Endothelial cell of umbilical vein (primary cell): ENCODE measurements at regions not wholly inside any gene's neighbourhood (a gene's known extent, or its start where the extent isn't known, plus 50 kb on each side); places are given as distances from the start of the nearest gene placed in this dataset.

ENCODE experiments used
- BruUV-seq: library from RNA; stranded (reverse); fragments of 400-500 nt; replicated peaks from 2 replicates; lab custom pipeline; 2021; lab: Mats Ljungman, UMichigan
- CTCF ChIA-PET: fragments of 300-600, 350-600 bp; sonication (Branson Sonifier 250); formaldehyde crosslinking; loops from one replicate; lab custom pipeline; 2021; ENCODE audit warnings: antibody characterized with exemption, inconsistent platforms; lab: Charles Lee
- POLR2A ChIA-PET: fragments of 300-600, 350-600 bp; sonication (Branson Sonifier 250); formaldehyde crosslinking; loops from one replicate; lab custom pipeline; 2021; ENCODE audit warnings: antibody characterized with exemption, inconsistent platforms; lab: Charles Lee
- DNase-seq: peaks from one replicate; pipeline ENCODE4 v3.0.0-alpha.2; 2011; ENCODE audit warnings: low read depth, low spot score
- FAIRE-seq: peaks from 2 replicates; lab custom pipeline; 2011; peaks lifted over from hg19 to GRCh38; lab: Jason Lieb, UNC
- H2AFZ ChIP-seq: 2 replicates; pipeline ENCODE4 v1.6.0; 2012; ENCODE audit warnings: low read depth, low read length, control low read depth, inconsistent platforms
- H3K27ac ChIP-seq: 2 replicates; pipeline ENCODE4 v1.5.1; 2011; ENCODE audit warnings: low read depth, mild to moderate bottlenecking, control low read depth, low read length, moderate library complexity; ENCODE audit not compliant: insufficient read depth
- H3K27me3 ChIP-seq, 2 experiments: 2 replicates each; pipeline versions ENCODE4 v1.6.0 to v1.6.1; 2011; ENCODE audit warnings: low read length in 2 of 2, mixed read lengths in 1 of 2; ENCODE audit not compliant: control insufficient read depth in 2 of 2, insufficient read depth in 2 of 2
- H3K36me3 ChIP-seq, 2 experiments: 2 replicates in 1 of 2; 3 replicates in 1 of 2; pipeline ENCODE4 v1.5.1; 2011; ENCODE audit warnings: low read length in 2 of 2, mild to moderate bottlenecking in 1 of 2, moderate library complexity in 1 of 2; ENCODE audit not compliant: control insufficient read depth in 2 of 2, insufficient read depth in 2 of 2; ENCODE audit errors: extremely low read depth in 1 of 2
- H3K4me1 ChIP-seq: 3 replicates; pipeline ENCODE4 v1.5.1; 2011; ENCODE audit warnings: mild to moderate bottlenecking, low read length; ENCODE audit not compliant: control insufficient read depth, insufficient read depth; ENCODE audit errors: extremely low read depth
- H3K4me2 ChIP-seq: 2 replicates; pipeline ENCODE4 v1.6.1; 2011; ENCODE audit warnings: low read length, control low read depth, mixed read lengths; ENCODE audit not compliant: insufficient read depth
- H3K4me3 ChIP-seq, 3 experiments: fragments of 200-600 bp in 1 of 3; sonication (generic), shearing (Covaris generic) in 1 of 3; replicated peaks in 1 of 3; 2 replicates each; pipeline ENCODE4 v1.5.1; 2011 to 2016; ENCODE audit warnings: control low read depth in 3 of 3, low read length in 3 of 3, mild to moderate bottlenecking in 2 of 3, inconsistent platforms in 1 of 3, low read depth in 1 of 3, moderate library complexity in 1 of 3; ENCODE audit not compliant: insufficient read depth in 1 of 3
- H3K79me2 ChIP-seq: 2 replicates; pipeline ENCODE4 v1.6.0; 2012; ENCODE audit warnings: low read length, inconsistent platforms; ENCODE audit not compliant: control insufficient read depth, insufficient read depth
- H3K9ac ChIP-seq: replicated peaks from 2 replicates; pipeline ENCODE3; 2011; ENCODE audit warnings: low read length, control low read depth; ENCODE audit not compliant: insufficient read depth; ENCODE audit errors: extremely low read depth
- H3K9me1 ChIP-seq: replicated peaks from 3 replicates; pipeline ENCODE4 v1.6.0; 2011; ENCODE audit warnings: mild to moderate bottlenecking, low read length; ENCODE audit not compliant: control insufficient read depth, insufficient read depth; ENCODE audit errors: extremely low read depth
- H3K9me3 ChIP-seq: replicated peaks from 2 replicates; pipeline ENCODE4 v1.5.1; 2012; ENCODE audit warnings: low read length, inconsistent platforms; ENCODE audit not compliant: control insufficient read depth, insufficient read depth
- H4K20me1 ChIP-seq: replicated peaks from 2 replicates; pipeline ENCODE3; 2011; ENCODE audit warnings: mild to moderate bottlenecking, low read length; ENCODE audit not compliant: control insufficient read depth, insufficient read depth; ENCODE audit errors: extremely low read depth
- CTCF ChIP-seq, 2 donors: IDR thresholded peaks; 1 replicate in 1 of 2; 2 replicates in 1 of 2; pipeline ENCODE4 v1.5.1; 2011; ENCODE audit warnings: low read length in 2 of 2, mild to moderate bottlenecking in 2 of 2, moderate library complexity in 2 of 2, control low read depth in 1 of 2, inconsistent platforms in 1 of 2, low read depth in 1 of 2; ENCODE audit not compliant: insufficient read depth in 1 of 2; ENCODE audit errors: extremely low read depth in 1 of 2
- EZH2 ChIP-seq: IDR thresholded peaks from 2 replicates; pipeline ENCODE4 v1.6.1; 2012; ENCODE audit warnings: borderline replicate concordance, low read depth, mild to moderate bottlenecking, moderate library complexity, low read length, inconsistent platforms; ENCODE audit not compliant: severe bottlenecking
- FOS ChIP-seq: IDR thresholded peaks from 2 replicates; pipeline ENCODE4 v1.6.1; 2011; ENCODE audit warnings: mild to moderate bottlenecking, low read length, moderate library complexity, borderline replicate concordance; ENCODE audit not compliant: insufficient read depth
- GATA2 ChIP-seq: IDR thresholded peaks from 2 replicates; pipeline ENCODE4 v1.7.0; 2011; ENCODE audit warnings: low read depth, mild to moderate bottlenecking, moderate library complexity, mixed read lengths, low read length; ENCODE audit not compliant: insufficient read length, insufficient read depth
- JUN ChIP-seq: IDR thresholded peaks from 2 replicates; pipeline ENCODE4 v1.6.1; 2011; ENCODE audit warnings: borderline replicate concordance, low read depth; ENCODE audit not compliant: insufficient read length, insufficient read depth
- MAX ChIP-seq: IDR thresholded peaks from 2 replicates; pipeline ENCODE4 v1.6.1; 2011; ENCODE audit not compliant: insufficient read depth, insufficient read length
- MYC ChIP-seq: IDR thresholded peaks from one replicate; pipeline ENCODE4 v1.6.1; 2011; ENCODE audit warnings: mild to moderate bottlenecking, low read depth, low read length
- POLR2A ChIP-seq: IDR thresholded peaks from 2 replicates; pipeline ENCODE4 v1.6.1; 2012; ENCODE audit warnings: low read depth, mild to moderate bottlenecking, control low read depth, low read length
- POLR2AphosphoS5 ChIP-seq: IDR thresholded peaks from 2 replicates; pipeline ENCODE4 v1.6.1; 2012; ENCODE audit warnings: low read depth, mild to moderate bottlenecking, control low read depth, low read length, moderate library complexity; ENCODE audit not compliant: insufficient read depth
- dilution Hi-C: fragments of 300-500 bp; cut with MboI; formaldehyde crosslinking; loops from one replicate; pipeline ENCODE4 v1.15.0; 2019; ENCODE audit warnings: low sequenced_read_pairs; ENCODE audit not compliant: extremely low pct_ligation_motif_present
- intact Hi-C: fragments of 100-400 bp; cut with micrococcal nuclease; formaldehyde crosslinking; loops from one replicate; pipeline ENCODE4 v1.10.0; 2022

- Histone ChIP-seq H3K4me1 (no peaks in the 10 kb centered on the region), H3K9me1 (no peaks in the 10 kb centered on the region), H3K27me3 (no peaks in the 10 kb centered on the region), H3K4me3 (no peak overlapping the region), H3K4me2 (no peak overlapping the region), H3K9ac (no peak overlapping the region), H2AFZ (no peak overlapping the region), H3K9me3 (no peaks in the 10 kb centered on the region), H3K79me2 (no peaks in the 10 kb centered on the region), H4K20me1 (no peaks in the 10 kb centered on the region), H3K27ac (no peak overlapping the region), H3K36me3 (no peaks in the 10 kb centered on the region)
- dilution Hi-C loops: no loop called here
- DNase-seq: no peak
- FAIRE-seq: no peak
- no TSS peak for BruUV-seq
- POLR2A ChIA-PET: no interaction called here
- TF ChIP-seq GATA2: no peak
- no peak for TF ChIP-seq JUN
- no peak for TF ChIP-seq MYC
- no peak for TF ChIP-seq FOS
- no peak for TF ChIP-seq EZH2
- CTCF ChIA-PET: no interaction called here
- intact Hi-C loops: no loop called here
Observed at GRCh38 chr4:31645236-31645635, 925.1 kb downstream of the PCDH7 start.

GRCh38 chr4:31647786-31648185 is 927.6 kb downstream of the PCDH7 start:
- no TSS peak for BruUV-seq
- CTCF ChIA-PET: no interaction called here
- intact Hi-C loops: no loop called here

More at GRCh38 chr4:31647786-31648185, 927.6 kb downstream of the PCDH7 start:
- no peaks in the 10 kb centered on the region for H3K9me1 ChIP-seq
- H3K36me3 ChIP-seq: no peaks in the 10 kb centered on the region
- DNase-seq (no peak), FAIRE-seq (no peak)
- TF ChIP-seq POLR2AphosphoS5: no peak
- TF ChIP-seq EZH2: no peak
- TF ChIP-seq POLR2A: no peak
- TF ChIP-seq CTCF (IDR thresholded peaks at IDR 0.05; ENCODE audit: extremely low read depth in 1 of 2, insufficient read depth in 1 of 2, low read depth in 1 of 2, low read length in 2 of 2): no peak
- no peak for TF ChIP-seq MAX
- no peak for TF ChIP-seq JUN
- TF ChIP-seq FOS: no peak
- TF ChIP-seq MYC: no peak
- no peak for TF ChIP-seq GATA2
- POLR2A ChIA-PET: no interaction called here
- no peak overlapping the region for H3K4me3 ChIP-seq
- H3K9me3 ChIP-seq: no peaks in the 10 kb centered on the region
- no peaks in the 10 kb centered on the region for H3K4me1 ChIP-seq
- no peak overlapping the region for H2AFZ ChIP-seq
- dilution Hi-C loops: no loop called here
- no peak overlapping the region for H3K9ac ChIP-seq
- H3K27me3 ChIP-seq: no peaks in the 10 kb centered on the region
- no peaks in the 10 kb centered on the region for H4K20me1 ChIP-seq
- H3K4me2 ChIP-seq: no peak overlapping the region
- no peak overlapping the region for H3K27ac ChIP-seq
- H3K79me2 ChIP-seq: no peaks in the 10 kb centered on the region
